Amniotic epithelial cell (primary cell): ENCODE measurements at regions not wholly inside any gene's neighbourhood (a gene's known extent, or its start where the extent isn't known, plus 50 kb on each side); places are given as distances from the start of the nearest gene placed in this dataset.
"Not testable (repeated sequence)": the region's sequence is repeated elsewhere in the genome, so short reads cannot be mapped to it uniquely, and the experiment has no call there.

ENCODE experiments used
- DNase-seq: peaks from one replicate; pipeline ENCODE4 v3.0.0-alpha.2; 2010; ENCODE audit warnings: low read depth

GRCh38 chr12:112616469-112617152 lies 174.9 kb upstream of the RPH3A start:
- DNase-seq: no peak

GRCh38 chr12:112617153-112617505 lies 174.4 kb upstream of the RPH3A start:
- DNase-seq: no peak

GRCh38 chr12:112627851-112628250 lies 163.7 kb upstream of the RPH3A start:
- DNase-seq: no peak

- DNase-seq: not testable (repeated sequence)
These were observed 159.6 kb upstream of the RPH3A start for GRCh38 chr12:112631974-112632373.

- no peak for DNase-seq
These were observed 156.5 kb upstream of the RPH3A start for GRCh38 chr12:112635036-112635435.

GRCh38 chr12:112638420-112638819 lies 153.1 kb upstream of the RPH3A start:
- DNase-seq: no peak

- no peak for DNase-seq
These were observed 146.0 kb upstream of the RPH3A start for GRCh38 chr12:112645586-112645985.

- DNase-seq: no peak
These were observed 135.4 kb upstream of the RPH3A start for GRCh38 chr12:112656141-112656540.

- no peak for DNase-seq
These were observed 127.0 kb upstream of the RPH3A start for GRCh38 chr12:112664569-112664968.

GRCh38 chr12:112665958-112666357 lies 125.6 kb upstream of the RPH3A start:
- DNase-seq: no peak

- no peak for DNase-seq
These were observed 120.0 kb upstream of the RPH3A start for GRCh38 chr12:112671564-112671963.

- no peak for DNase-seq
These were observed 117.0 kb upstream of the RPH3A start for GRCh38 chr12:112674539-112674938.

GRCh38 chr12:112676507-112676906 lies 115.0 kb upstream of the RPH3A start:
- no peak for DNase-seq

- DNase-seq: no peak
These were observed 114.3 kb upstream of the RPH3A start for GRCh38 chr12:112677050-112677765.

GRCh38 chr12:112680993-112681392 lies 110.6 kb upstream of the RPH3A start:
- DNase-seq: no peak

- no peak for DNase-seq
These were observed 109.0 kb upstream of the RPH3A start for GRCh38 chr12:112682586-112682985.

- no peak for DNase-seq
These were observed 106.8 kb upstream of the RPH3A start for GRCh38 chr12:112684742-112685141.

GRCh38 chr12:112685321-112685720 lies 106.2 kb upstream of the RPH3A start:
- DNase-seq: no peak

- no peak for DNase-seq
These were observed 105.2 kb upstream of the RPH3A start for GRCh38 chr12:112686373-112686772.

- DNase-seq: no peak
These were observed 97.5 kb upstream of the RPH3A start for GRCh38 chr12:112694065-112694464.

GRCh38 chr12:112697441-112697840 lies 94.1 kb upstream of the RPH3A start:
- not testable (repeated sequence) for DNase-seq

- DNase-seq: no peak
These were observed 86.4 kb upstream of the RPH3A start for GRCh38 chr12:112705037-112705632.

GRCh38 chr12:112710414-112710813 lies 81.1 kb upstream of the RPH3A start:
- no peak for DNase-seq
